Endodermal cell (in vitro differentiated cells): ENCODE measurements at regions not wholly inside any gene's neighbourhood (a gene's known extent, or its start where the extent isn't known, plus 50 kb on each side); places are given as distances from the start of the nearest gene placed in this dataset.

Source experiments
- DNase-seq: peaks from one replicate; pipeline ENCODE4 v3.0.0-alpha.2; 2017
- H3K27ac ChIP-seq: 2 replicates; pipeline ENCODE4 v1.5.1; 2013; ENCODE audit warnings: mild to moderate bottlenecking, low read depth, low read length, moderate library complexity
- H3K27me3 ChIP-seq: 2 replicates; pipeline ENCODE4 v1.6.1; 2013; ENCODE audit warnings: mild to moderate bottlenecking, low read length, moderate library complexity; ENCODE audit not compliant: insufficient read depth, control insufficient read depth, poor library complexity, severe bottlenecking
- H3K36me3 ChIP-seq: 2 replicates; pipeline ENCODE4 v1.7.0; 2013; ENCODE audit warnings: mild to moderate bottlenecking, low read length, moderate library complexity; ENCODE audit not compliant: control insufficient read depth, insufficient read depth
- H3K4me1 ChIP-seq: one replicate; pipeline ENCODE4 v1.7.0; 2013; ENCODE audit warnings: low read length; ENCODE audit not compliant: control insufficient read depth, insufficient read depth
- H3K4me3 ChIP-seq: 2 replicates; pipeline ENCODE4 v1.5.1; 2013; ENCODE audit warnings: mild to moderate bottlenecking, low read length, moderate library complexity
- H3K9ac ChIP-seq: 2 replicates; pipeline ENCODE4 v1.6.1; 2013; ENCODE audit warnings: mild to moderate bottlenecking, low read length, moderate library complexity; ENCODE audit not compliant: poor library complexity, severe bottlenecking; ENCODE audit errors: extremely low read depth
- H3K9me3 ChIP-seq: 2 replicates; pipeline ENCODE4 v1.6.1; 2013; ENCODE audit warnings: mild to moderate bottlenecking, low read length, moderate library complexity; ENCODE audit not compliant: control insufficient read depth
- H3K27ac Mint-ChIP-seq: 2 replicates; pipeline ENCODE4 v1.8.0; 2020; ENCODE audit warnings: mixed read lengths
- H3K27me3 Mint-ChIP-seq: 2 replicates; pipeline ENCODE4 v1.8.0; 2021; ENCODE audit warnings: mild to moderate bottlenecking, mixed read lengths; ENCODE audit not compliant: insufficient read depth
- H3K36me3 Mint-ChIP-seq: 2 replicates; pipeline ENCODE4 v1.8.0; 2020; ENCODE audit warnings: low read depth, mixed read lengths
- H3K4me1 Mint-ChIP-seq: 2 replicates; pipeline ENCODE4 v1.8.0; 2020; ENCODE audit warnings: mixed read lengths
- H3K4me3 Mint-ChIP-seq: 2 replicates; pipeline ENCODE4 v1.8.0; 2020; ENCODE audit warnings: mild to moderate bottlenecking, moderate library complexity, mixed read lengths
- H3K9me3 Mint-ChIP-seq: 2 replicates; pipeline ENCODE4 v1.8.0; 2020; ENCODE audit warnings: mild to moderate bottlenecking, mixed read lengths
- WGBS, 2 experiments: methylation state at CpG; one replicate each; pipeline versions ENCODE4 v1.1.5 to v1.1.7; 2013; ENCODE audit warnings: missing lambda C conversion rate in 2 of 2, mixed read lengths in 1 of 2; ENCODE audit not compliant: insufficient coverage in 1 of 2, insufficient read length in 1 of 2; 5-methylcytosine and 5-hydroxymethylcytosine counted together
- TF ChIP-seq, protein P1 (sequence below): fragments of 200-600 bp; sonication (generic); conservative IDR thresholded peaks from 2 replicates; pipeline ENCODE4 v1.5.0; 2021; ENCODE audit warnings: antibody characterized with exemption, mild to moderate bottlenecking

GRCh38 chr17:71441098-71441497 lies 679.7 kb upstream of the SOX9 start:
- Histone ChIP-seq H3K27ac (no peak overlapping the region), H3K4me3 (no peak overlapping the region), H3K9ac (no peak overlapping the region), H3K9me3 (no peaks in the 10 kb centered on the region), H3K4me1 (no peaks in the 10 kb centered on the region), H3K27me3 (no peaks in the 10 kb centered on the region), H3K36me3 (no peaks in the 10 kb centered on the region)
- H3K4me3 Mint-ChIP-seq = no peak overlapping the region
- H3K9me3 Mint-ChIP-seq = no peaks in the 10 kb centered on the region
- H3K27me3 Mint-ChIP-seq = peaks cover 14% of the 10 kb centered on the region
- H3K36me3 Mint-ChIP-seq = no peaks in the 10 kb centered on the region
- 86 to 100% methylated on average over 4 to 6 of the region's 6 CpGs for WGBS, 2 experiments
- no peak overlapping the region for H3K27ac Mint-ChIP-seq
- no peaks in the 10 kb centered on the region for H3K4me1 Mint-ChIP-seq
- TF ChIP-seq, protein P1, sequence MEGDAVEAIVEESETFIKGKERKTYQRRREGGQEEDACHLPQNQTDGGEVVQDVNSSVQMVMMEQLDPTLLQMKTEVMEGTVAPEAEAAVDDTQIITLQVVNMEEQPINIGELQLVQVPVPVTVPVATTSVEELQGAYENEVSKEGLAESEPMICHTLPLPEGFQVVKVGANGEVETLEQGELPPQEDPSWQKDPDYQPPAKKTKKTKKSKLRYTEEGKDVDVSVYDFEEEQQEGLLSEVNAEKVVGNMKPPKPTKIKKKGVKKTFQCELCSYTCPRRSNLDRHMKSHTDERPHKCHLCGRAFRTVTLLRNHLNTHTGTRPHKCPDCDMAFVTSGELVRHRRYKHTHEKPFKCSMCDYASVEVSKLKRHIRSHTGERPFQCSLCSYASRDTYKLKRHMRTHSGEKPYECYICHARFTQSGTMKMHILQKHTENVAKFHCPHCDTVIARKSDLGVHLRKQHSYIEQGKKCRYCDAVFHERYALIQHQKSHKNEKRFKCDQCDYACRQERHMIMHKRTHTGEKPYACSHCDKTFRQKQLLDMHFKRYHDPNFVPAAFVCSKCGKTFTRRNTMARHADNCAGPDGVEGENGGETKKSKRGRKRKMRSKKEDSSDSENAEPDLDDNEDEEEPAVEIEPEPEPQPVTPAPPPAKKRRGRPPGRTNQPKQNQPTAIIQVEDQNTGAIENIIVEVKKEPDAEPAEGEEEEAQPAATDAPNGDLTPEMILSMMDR = no peak
- no peak for DNase-seq

- Mint-ChIP-seq H3K4me3 (no peak overlapping the region), H3K36me3 (no peaks in the 10 kb centered on the region), H3K27me3 (peaks cover 15% of the 10 kb centered on the region), H3K9me3 (no peaks in the 10 kb centered on the region), H3K27ac (no peak overlapping the region), H3K4me1 (peaks cover 24% of the 10 kb centered on the region)
- no peak for DNase-seq
- H3K9ac ChIP-seq = no peak overlapping the region
- WGBS, 2 experiments = 95 to 100% methylated on average over 2 to 4 of the region's 4 CpGs
- no peaks in the 10 kb centered on the region for H3K4me1 ChIP-seq
- no peaks in the 10 kb centered on the region for H3K27me3 ChIP-seq
- TF ChIP-seq, protein P1 = no peak
- H3K27ac ChIP-seq = no peak overlapping the region
- no peak overlapping the region for H3K4me3 ChIP-seq
- H3K36me3 ChIP-seq = no peaks in the 10 kb centered on the region
- no peaks in the 10 kb centered on the region for H3K9me3 ChIP-seq
These were observed 676.7 kb upstream of the SOX9 start for GRCh38 chr17:71444078-71444477.

DNA sequence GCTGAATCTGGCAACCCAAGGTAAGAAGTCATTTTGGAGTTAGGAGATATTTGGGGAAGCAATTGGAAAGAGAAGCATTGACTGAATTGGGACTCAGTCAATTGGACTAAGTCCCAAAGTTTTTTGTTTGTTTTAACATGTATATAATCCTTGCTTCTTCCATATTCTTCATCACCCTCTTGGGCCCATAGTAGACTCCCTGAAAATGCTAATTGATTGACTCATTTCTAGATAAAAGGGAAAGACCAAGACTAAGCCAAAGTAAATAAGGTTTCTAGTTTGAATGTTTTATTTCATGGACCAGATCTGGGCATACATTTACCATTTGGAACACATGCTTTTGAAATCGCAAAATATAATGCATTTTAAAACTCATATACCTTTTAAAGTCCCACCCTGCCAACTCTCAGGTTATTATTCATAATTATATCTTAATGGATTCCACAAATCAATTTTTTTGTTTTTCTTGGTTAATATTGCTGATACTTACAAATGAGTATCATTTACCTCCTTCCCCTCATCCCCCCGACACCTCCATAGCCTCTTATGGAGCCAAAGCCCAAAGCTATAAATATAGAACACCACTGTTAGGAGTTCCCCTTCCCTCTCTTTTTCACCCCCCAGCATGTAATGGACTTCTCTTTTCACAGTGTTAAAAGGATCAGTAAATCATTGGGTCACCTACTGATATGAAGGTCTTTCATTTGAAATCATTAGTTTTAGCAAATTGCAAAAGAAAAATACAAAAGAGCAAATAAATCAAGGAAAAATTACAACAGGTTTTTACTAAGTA lies 674.0 kb upstream of the SOX9 start:
- no peaks in the 10 kb centered on the region for H3K27me3 ChIP-seq
- no peaks in the 10 kb centered on the region for H3K9me3 ChIP-seq
- Mint-ChIP-seq H3K27me3 (peaks cover 15% of the 10 kb centered on the region), H3K9me3 (peaks cover 2% of the 10 kb centered on the region), H3K4me3 (no peak overlapping the region), H3K27ac (no peak overlapping the region), H3K4me1 (peaks cover 31% of the 10 kb centered on the region), H3K36me3 (no peaks in the 10 kb centered on the region)
- TF ChIP-seq, protein P1 = no peak
- no peak overlapping the region for H3K27ac ChIP-seq
- DNase-seq = no peak
- no peak overlapping the region for H3K9ac ChIP-seq
- H3K36me3 ChIP-seq = no peaks in the 10 kb centered on the region
- H3K4me1 ChIP-seq = no peaks in the 10 kb centered on the region
- H3K4me3 ChIP-seq = no peak overlapping the region
- WGBS, 2 experiments = 81% methylated on average over 2 of the region's 2 CpGs; no CpG with 5 or more reads in 1 of the 2 experiments
